SJSA1 (cell line): ENCODE measurements at regions not wholly inside any gene's neighbourhood (a gene's known extent, or its start where the extent isn't known, plus 50 kb on each side); places are given as distances from the start of the nearest gene placed in this dataset.

Source experiments
- DNase-seq, 2 experiments: peaks; one replicate each; pipeline ENCODE4 v3.0.0-alpha.2; 2015 to 2020; ENCODE audit warnings: low spot score in 2 of 2, low read depth in 1 of 2
- H3K27ac ChIP-seq: fragments of 250-450 bp; sonication (Bioruptor Pico); 2 replicates; pipeline ENCODE4 v1.5.1; 2020; ENCODE audit warnings: mild to moderate bottlenecking, moderate library complexity
- H3K27me3 ChIP-seq: fragments of 250-450 bp; sonication (Bioruptor Pico); replicated peaks from 2 replicates; pipeline ENCODE4 v1.5.1; 2020; ENCODE audit warnings: mild to moderate bottlenecking, moderate library complexity
- H3K36me3 ChIP-seq: fragments of 250-450 bp; sonication (Bioruptor Pico); 2 replicates; pipeline ENCODE4 v1.5.1; 2020; ENCODE audit warnings: mild to moderate bottlenecking
- H3K4me1 ChIP-seq: fragments of 250-450 bp; sonication (Bioruptor Pico); replicated peaks from 2 replicates; pipeline ENCODE4 v1.6.1; 2021; ENCODE audit warnings: mild to moderate bottlenecking
- H3K4me3 ChIP-seq: fragments of 250-450 bp; sonication (Bioruptor Pico); 2 replicates; pipeline ENCODE4 v1.5.1; 2020; ENCODE audit warnings: mild to moderate bottlenecking
- H3K9me3 ChIP-seq: fragments of 250-450 bp; sonication (Bioruptor Pico); replicated peaks from 2 replicates; pipeline ENCODE4 v1.5.1; 2020; ENCODE audit warnings: mild to moderate bottlenecking

DNA sequence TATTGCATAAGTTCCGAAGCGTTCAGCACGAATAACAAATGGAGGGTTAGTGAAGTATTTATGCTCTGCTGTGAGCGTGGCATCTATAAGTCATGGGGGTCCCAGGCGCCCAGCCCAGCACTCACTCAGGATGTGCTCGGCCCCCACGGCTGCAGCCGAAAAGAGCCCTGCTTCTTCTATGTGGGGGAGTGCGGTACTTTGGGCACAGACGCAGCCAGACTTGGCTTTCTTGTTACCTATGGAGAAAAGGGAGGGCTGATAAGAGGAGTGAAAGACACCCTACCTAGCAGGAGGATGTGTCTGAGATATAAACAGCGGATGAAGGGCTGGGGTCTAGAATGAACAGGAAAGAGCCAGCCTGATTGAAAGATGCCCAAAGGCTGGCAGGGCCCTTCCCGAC is 51.4 kb downstream of the MRPL36 start:
- Histone ChIP-seq H3K9me3 (no peaks in the 10 kb centered on the region), H3K4me1 (no peaks in the 10 kb centered on the region), H3K4me3 (no peak overlapping the region), H3K27me3 (peaks cover 10% of the 10 kb centered on the region; the same call in 1 of the 2 replicates), H3K27ac (no peak overlapping the region), H3K36me3 (no peaks in the 10 kb centered on the region)
- peak in 1 of 2 experiments; percentile 25 for DNase-seq

DNA sequence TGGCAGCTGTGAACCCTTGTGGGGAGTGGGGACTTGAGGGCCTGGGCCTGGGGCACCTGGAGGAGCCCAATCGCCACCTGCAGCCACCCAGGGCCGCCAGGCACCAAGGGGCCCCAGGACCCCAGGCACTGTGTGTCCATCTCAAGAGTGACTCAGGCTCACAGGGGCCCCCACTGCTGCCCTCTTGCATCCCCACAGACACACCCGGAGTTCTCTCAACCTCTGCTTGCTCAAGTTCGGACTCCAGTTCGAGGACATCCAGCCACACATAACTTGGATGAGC is 51.9 kb downstream of the MRPL36 start:
- Histone ChIP-seq H3K27ac (no peak overlapping the region), H3K27me3 (peaks cover 9% of the 10 kb centered on the region; the same call in 1 of the 2 replicates), H3K9me3 (no peaks in the 10 kb centered on the region), H3K4me3 (no peak overlapping the region), H3K36me3 (no peaks in the 10 kb centered on the region), H3K4me1 (no peaks in the 10 kb centered on the region)
- DNase-seq: peak in 1 of 2 experiments; percentile 39

DNA sequence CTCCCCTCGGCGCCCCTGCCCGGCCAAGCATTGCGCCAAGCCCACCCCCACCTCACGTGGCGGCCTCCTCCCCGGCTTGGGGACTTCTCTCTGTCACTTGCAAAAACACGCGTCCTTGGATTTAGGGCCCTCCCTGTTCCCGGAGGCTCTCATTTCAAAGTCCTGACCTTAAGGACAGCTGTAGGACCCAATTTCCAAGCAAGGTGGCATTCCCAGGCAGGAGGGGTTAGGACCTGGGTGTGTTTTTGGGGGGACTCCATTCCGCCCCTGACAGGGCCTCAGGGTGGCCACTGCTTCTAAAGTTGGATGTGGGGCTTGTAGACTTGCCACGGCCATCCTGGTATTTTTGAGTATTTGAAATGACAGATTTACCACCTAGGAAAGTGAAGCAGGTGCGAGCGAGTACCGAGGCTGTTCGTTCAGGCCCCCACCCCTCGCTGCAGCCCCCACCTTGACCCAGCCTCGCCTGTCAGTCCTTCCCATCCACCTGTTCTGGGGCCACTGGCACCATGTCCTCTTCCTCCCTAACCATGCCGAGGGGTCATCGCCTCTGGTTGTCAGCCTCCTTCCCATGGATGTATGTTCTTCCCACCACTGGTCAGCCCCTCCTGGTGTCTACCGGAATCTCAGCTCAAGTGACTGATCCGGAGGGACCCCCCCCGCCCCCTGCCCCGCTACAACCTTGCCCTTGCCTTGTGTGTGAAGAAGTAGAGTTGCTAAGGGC is 52.4 kb downstream of the MRPL36 start:
- DNase-seq: peak in 1 of 2 experiments; percentile 43
- no peaks in the 10 kb centered on the region for H3K4me1 ChIP-seq
- H3K36me3 ChIP-seq: no peaks in the 10 kb centered on the region
- no peak overlapping the region for H3K27ac ChIP-seq
- H3K27me3 ChIP-seq: peaks cover 4% of the 10 kb centered on the region; the same call in 1 of the 2 replicates
- H3K4me3 ChIP-seq: no peak overlapping the region
- no peaks in the 10 kb centered on the region for H3K9me3 ChIP-seq

DNA sequence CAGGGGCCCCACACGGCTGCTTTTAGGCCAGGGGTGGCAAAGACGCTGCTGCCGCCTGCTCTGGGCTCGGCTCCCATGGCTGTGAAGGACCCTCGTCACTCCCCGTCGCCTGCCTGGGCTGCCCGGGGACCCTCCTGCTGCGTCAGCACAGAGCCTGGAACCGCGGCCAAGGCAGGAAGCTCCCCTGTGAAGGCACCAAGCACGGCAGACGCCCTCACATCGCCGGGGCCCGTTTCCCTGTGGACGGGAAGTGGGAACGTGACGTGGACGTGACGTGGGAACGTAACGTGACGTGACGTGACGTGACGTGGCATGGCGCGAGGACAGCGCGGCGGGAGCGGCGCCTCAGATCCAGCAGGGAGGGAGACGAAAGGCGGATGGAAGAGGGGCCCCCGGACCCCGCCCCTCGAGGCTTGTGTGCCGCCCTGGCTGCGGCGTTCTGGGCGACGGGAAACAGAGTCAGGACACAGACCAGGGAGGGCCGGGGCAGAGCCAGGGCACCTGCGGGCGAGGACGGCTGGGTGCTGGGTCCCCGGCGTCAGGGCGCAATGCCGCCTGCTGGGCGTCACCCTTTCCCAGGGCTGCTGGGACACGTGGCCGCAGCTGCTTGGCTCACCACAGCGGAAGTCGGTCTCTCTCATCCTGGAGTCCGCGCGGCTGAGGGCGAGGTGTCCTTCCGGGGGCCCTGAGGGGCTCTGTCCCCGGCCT is 53.1 kb downstream of the MRPL36 start:
- H3K4me1 ChIP-seq: no peaks in the 10 kb centered on the region
- peak in 1 of 2 experiments; percentile 48 for DNase-seq
- H3K27ac ChIP-seq: no peak overlapping the region
- peaks cover 4% of the 10 kb centered on the region; the same call in 1 of the 2 replicates for H3K27me3 ChIP-seq
- H3K4me3 ChIP-seq: no peak overlapping the region
- H3K36me3 ChIP-seq: no peaks in the 10 kb centered on the region
- H3K9me3 ChIP-seq: no peaks in the 10 kb centered on the region

DNA sequence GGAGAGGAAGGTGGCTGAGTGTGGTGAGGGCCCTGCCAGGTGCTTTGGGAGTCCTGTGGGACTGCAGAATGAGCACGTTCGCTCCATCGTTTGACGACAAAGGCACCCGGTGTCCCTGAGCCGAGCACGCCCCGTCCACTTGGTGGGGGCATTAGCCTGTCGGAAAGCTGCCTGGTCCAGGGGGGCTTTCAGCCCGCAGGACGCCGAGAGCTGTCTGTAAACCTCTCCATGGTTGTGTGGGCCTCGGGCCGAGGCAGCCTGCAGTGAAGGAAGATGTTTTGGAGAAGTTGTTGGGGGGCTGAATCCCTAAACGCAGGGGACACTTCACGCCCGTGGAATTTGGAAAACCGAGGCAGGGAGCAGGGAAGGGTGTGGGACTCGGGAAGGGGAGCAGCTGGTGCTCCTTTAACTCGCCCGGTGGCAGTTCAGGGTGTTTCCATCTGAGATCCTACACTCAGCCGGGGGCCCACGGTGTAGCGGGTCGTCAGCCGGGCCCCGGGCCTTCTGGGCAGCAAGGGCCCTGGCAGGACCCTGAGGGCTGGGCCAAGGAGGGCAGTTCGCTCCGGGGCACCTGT is 53.8 kb downstream of the MRPL36 start:
- no peaks in the 10 kb centered on the region for H3K4me1 ChIP-seq
- H3K27me3 ChIP-seq: peaks cover 4% of the 10 kb centered on the region; the same call in 1 of the 2 replicates
- no peak overlapping the region for H3K4me3 ChIP-seq
- no peak overlapping the region for H3K27ac ChIP-seq
- H3K9me3 ChIP-seq: no peaks in the 10 kb centered on the region
- H3K36me3 ChIP-seq: no peaks in the 10 kb centered on the region
- no peak for DNase-seq

DNA sequence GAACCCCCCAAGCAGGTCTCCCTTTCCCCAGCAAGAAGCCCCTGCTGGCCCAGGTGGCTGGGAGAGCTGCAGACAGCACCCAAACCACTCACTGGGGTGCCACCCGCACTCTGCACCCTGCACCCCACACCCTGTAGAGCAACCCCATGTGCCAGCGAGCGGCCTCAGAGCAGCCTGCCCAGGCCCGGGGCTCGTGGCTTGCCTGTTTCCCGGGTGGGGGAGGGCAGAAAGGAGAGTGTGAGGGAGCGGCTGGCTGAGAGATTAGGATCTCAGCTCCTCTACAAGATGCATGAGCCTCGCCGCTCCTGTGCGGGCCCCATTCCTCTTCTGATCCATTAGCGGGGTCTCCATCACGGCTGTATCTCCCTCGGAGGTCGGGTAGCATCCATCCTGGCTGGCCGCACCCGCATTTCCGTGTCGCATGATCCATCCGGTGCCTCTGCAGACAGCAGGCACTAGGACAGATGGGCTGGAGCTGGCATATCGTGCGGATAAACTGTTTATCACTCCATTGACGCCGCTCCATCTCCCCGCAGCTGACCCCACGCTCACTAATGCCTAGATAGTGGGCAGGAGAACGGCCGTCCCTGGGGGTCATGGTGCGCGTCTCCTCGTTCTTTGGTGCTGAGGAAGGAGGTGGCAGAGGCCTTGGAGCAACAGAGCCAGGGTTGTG is 54.4 kb downstream of the MRPL36 start:
- H3K27me3 ChIP-seq: peaks cover 4% of the 10 kb centered on the region; the same call in 1 of the 2 replicates
- H3K4me1 ChIP-seq: no peaks in the 10 kb centered on the region
- no peaks in the 10 kb centered on the region for H3K36me3 ChIP-seq
- H3K9me3 ChIP-seq: no peaks in the 10 kb centered on the region
- DNase-seq: peak in 1 of 2 experiments; percentile 45
- no peak overlapping the region for H3K4me3 ChIP-seq
- H3K27ac ChIP-seq: no peak overlapping the region

DNA sequence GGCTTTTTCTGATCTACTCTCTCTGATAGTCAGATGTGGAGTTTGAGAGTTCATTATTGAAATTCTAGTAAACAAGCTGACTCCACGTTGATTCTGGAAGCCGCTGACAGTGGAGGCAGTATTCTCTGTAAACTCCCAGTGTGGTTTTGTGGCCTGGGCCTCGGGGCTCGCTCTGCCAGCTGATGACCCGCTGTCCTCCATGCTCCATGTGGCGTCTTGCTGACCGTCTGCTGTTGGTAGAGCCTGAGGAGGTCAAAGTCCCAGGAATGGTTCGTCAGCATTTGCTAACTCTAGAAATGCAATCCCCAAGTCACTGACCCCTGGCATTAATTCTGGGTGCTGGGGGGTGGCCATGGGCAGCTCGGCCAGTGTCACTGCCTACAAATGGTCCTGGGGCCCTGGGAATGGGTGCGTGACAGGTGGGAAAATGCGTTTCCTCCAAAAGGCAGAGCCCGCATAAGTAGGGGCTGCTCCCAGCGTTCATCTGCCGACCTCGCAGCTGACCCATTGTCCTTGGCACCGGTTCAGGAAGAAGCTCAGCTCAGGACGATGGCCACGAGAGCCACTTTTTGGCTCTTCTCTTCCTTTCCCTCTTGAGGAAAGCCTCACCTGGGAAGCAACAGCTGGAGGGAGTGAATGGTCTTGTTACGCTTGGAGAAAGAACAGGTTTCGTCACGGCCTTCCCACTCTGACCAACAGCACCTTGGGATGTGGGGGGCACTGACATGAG is 55.1 kb downstream of the MRPL36 start:
- no peaks in the 10 kb centered on the region for H3K4me1 ChIP-seq
- no peak overlapping the region for H3K4me3 ChIP-seq
- H3K9me3 ChIP-seq: no peaks in the 10 kb centered on the region
- DNase-seq: peak in 1 of 2 experiments; percentile 36
- H3K27ac ChIP-seq: no peak overlapping the region
- H3K36me3 ChIP-seq: no peaks in the 10 kb centered on the region
- 0 out of 2 replicates have a peak, but pooled peaks cover 4% of the 10 kb centered on the region for H3K27me3 ChIP-seq

DNA sequence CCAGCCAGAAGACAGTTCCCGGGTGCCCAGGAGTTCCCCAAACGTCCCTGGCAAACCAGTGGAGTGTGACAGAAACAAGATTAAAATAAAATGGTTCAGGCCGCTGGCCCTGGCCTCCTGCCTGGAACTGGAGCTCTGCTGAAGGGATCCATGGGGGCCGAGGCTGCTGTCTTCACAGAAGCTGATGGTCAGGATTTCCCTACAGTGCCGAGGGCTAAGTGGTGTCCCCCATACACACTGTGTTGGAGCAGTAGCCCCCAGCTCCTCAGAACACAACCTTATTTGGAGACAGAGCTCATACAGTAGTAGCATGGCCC is 55.9 kb downstream of the MRPL36 start:
- peak in 1 of 2 experiments; percentile 35 for DNase-seq
- Histone ChIP-seq H3K4me3 (no peak overlapping the region), H3K27me3 (0 out of 2 replicates have a peak, but pooled peaks cover 4% of the 10 kb centered on the region), H3K27ac (no peak overlapping the region), H3K4me1 (no peaks in the 10 kb centered on the region), H3K9me3 (no peaks in the 10 kb centered on the region), H3K36me3 (no peaks in the 10 kb centered on the region)

DNA sequence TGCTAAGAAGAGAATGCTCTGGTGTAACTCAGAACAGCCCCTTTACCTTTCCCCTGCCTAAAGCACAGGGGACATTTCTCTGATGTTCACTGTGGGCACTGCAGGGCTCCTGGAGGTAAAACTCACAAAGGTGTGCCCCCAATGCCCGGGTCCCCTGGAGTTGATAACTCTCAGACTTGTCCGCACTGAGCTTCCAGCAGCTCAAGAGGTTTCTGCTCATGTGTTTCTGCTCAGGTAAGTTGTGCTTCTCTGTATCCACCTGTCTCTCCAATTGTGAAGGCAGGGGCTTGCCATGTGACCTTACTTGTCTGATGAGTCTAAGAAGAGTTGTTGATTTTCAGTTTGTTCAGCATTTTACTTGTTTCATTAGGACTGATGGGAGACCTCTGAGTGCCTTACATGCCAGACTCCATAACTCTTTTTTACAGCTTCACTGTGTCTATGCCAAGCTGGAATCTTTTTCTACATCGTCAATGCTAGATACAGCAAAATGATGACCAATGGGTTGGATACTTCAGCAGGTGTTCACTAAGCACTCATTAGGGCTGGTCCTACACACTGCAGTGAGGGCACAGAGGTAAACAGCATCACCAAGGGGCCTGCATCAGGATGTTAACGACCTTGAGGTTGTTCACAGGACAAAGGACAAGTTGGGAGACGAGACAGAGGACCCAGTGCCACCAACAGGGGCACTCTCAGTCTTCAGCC is 56.4 kb downstream of the MRPL36 start:
- no peaks in the 10 kb centered on the region for H3K9me3 ChIP-seq
- no peak overlapping the region for H3K27ac ChIP-seq
- no peak overlapping the region for H3K4me3 ChIP-seq
- H3K4me1 ChIP-seq: no peaks in the 10 kb centered on the region
- H3K27me3 ChIP-seq: 0 out of 2 replicates have a peak, but pooled peaks cover 4% of the 10 kb centered on the region
- no peaks in the 10 kb centered on the region for H3K36me3 ChIP-seq
- peak in 1 of 2 experiments; percentile 25 for DNase-seq

DNA sequence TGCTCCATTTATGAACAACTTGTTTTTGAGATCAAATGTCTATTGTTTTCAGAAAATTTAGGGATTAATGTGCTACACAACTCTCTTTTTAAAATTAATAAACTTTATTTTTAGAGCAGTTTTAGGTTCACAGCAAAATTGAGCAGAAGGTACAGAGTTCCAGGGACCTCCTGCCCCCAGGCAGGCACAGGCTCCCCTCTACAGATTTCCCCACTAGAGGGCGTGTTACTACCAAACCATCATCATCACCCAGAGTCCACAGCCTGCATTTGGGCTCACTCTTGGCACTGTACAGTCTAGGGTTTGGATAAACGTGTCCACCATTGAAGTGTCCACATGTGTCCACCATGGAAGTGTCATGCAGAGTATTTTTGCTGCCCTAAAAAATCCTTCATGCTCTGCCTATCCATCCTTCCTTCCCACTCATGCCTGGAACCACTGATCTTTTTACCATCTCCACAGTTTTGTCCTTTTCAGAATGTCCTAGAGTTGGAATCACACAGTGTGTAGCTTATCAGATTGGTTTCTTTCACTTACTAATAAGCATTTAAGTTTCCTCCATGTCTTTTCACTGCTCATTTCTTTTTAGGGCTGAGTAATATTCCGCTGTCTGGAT is 61.7 kb downstream of the MRPL36 start:
- H3K27ac ChIP-seq: no peak overlapping the region
- H3K36me3 ChIP-seq: no peaks in the 10 kb centered on the region
- H3K9me3 ChIP-seq: no peaks in the 10 kb centered on the region
- peak; percentile 15 to 46 for DNase-seq
- no peak overlapping the region for H3K4me3 ChIP-seq
- 0 out of 2 replicates have a peak, but pooled peaks cover 8% of the 10 kb centered on the region for H3K27me3 ChIP-seq
- H3K4me1 ChIP-seq: no peaks in the 10 kb centered on the region

DNA sequence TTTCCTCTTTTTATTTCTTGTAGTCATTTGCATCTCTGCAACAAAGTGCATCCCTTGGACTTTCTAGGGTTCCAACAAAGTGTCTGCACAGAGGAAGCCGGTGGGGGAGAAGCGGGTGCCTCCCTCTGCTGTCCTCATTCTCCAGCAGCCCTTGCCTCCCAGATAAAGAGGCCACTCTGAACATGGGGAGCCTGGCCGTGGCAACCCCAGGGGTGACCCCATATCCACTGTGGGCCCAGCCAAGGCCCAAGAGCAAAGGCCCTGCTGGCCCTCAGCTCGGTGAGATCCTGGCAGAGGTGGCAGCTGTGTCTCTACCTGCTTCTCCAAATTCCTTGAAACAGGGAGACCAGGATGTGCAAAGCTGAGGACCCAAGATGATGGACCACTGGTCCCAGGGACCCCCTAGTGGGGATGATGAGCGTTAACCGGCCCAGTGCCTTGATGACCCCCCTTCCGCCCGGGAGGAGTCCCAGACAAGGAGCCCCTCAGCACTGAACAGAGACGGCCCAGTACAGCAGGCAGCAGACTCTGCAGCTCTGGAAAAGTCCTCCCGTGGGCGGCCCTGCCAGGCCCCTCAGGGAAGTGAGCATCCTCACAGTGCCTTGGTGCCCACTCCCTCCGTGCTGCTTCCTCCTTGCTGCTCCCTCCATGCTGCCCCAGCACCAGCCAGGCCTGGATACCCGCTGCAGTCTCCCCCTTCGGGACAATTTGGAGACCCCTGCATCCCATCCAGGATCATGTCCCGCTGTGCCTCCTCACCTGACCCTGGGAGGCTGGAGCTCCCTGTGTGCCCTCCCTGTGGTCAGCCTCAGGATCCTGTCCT is 62.5 kb downstream of the MRPL36 start:
- no peak overlapping the region for H3K27ac ChIP-seq
- no peaks in the 10 kb centered on the region for H3K36me3 ChIP-seq
- peaks cover 8% of the 10 kb centered on the region; the same call in 1 of the 2 replicates for H3K27me3 ChIP-seq
- H3K9me3 ChIP-seq: no peaks in the 10 kb centered on the region
- H3K4me3 ChIP-seq: no peak overlapping the region
- no peaks in the 10 kb centered on the region for H3K4me1 ChIP-seq
- peak in 1 of 2 experiments; percentile 37 for DNase-seq

DNA sequence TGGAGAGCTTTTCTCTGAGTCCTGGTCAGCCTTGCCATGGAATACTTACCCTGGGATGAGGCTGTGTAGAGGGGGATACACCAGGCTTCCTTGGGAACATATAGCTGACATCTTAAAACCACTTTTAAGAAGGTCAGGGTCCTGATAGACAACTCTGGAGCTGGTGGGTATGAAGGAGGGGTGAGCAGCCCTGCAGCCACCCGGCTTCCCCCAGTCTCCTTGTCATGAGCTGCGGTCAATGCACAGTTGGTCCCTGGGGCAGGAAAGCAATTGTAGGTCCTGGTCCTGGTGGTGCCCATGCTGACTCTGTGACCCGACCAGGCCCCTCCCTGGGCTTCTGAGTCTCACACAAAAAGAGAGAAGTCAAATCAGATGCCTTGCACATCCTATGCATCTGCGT is 63.6 kb downstream of the MRPL36 start:
- Histone ChIP-seq H3K27me3 (peaks cover 8% of the 10 kb centered on the region; the same call in 1 of the 2 replicates), H3K4me3 (no peak overlapping the region), H3K9me3 (no peaks in the 10 kb centered on the region), H3K4me1 (no peaks in the 10 kb centered on the region), H3K27ac (no peak overlapping the region), H3K36me3 (no peaks in the 10 kb centered on the region)
- DNase-seq: peak in 1 of 2 experiments; percentile 39
